GM12892 (cell line): ENCODE measurements at regions not wholly inside any gene's neighbourhood (a gene's known extent, or its start where the extent isn't known, plus 50 kb on each side); places are given as distances from the start of the nearest gene placed in this dataset.
"Not testable (repeated sequence)": the region's sequence is repeated elsewhere in the genome, so short reads cannot be mapped to it uniquely, and the experiment has no call there.

Source experiments
- DNase-seq: peaks from one replicate; pipeline ENCODE4 v3.0.0; 2011; ENCODE audit not compliant: insufficient read length
- FAIRE-seq: peaks from 2 replicates; lab custom pipeline; 2011; peaks lifted over from hg19 to GRCh38; lab: Jason Lieb, UNC
- POLR2A ChIP-seq: IDR thresholded peaks from 2 replicates; pipeline ENCODE4 v1.6.1; 2011; ENCODE audit warnings: low read depth, low read length, control low read depth
- POLR2AphosphoS5 ChIP-seq: IDR thresholded peaks from 2 replicates; pipeline ENCODE4 v1.6.1; 2011; ENCODE audit warnings: low read depth, low read length, control low read depth
- TAF1 ChIP-seq: IDR thresholded peaks from 2 replicates; pipeline ENCODE4 v1.6.1; 2011; ENCODE audit warnings: low read depth, mild to moderate bottlenecking, control low read depth, low read length, borderline replicate concordance

- FAIRE-seq = no peak
- no peak for DNase-seq
Measured at GRCh38 chr2:153299809-153300208, 178.8 kb downstream of the RPRM start.

GRCh38 chr2:153299217-153299616 is 179.3 kb downstream of the RPRM start:
- TF ChIP-seq POLR2AphosphoS5 (no peak), TAF1 (no peak), POLR2A (no peak)
- no peak for DNase-seq
- no peak for FAIRE-seq

More at GRCh38 chr2:153299809-153300208, 178.8 kb downstream of the RPRM start:
- TF ChIP-seq POLR2A (no peak), TAF1 (no peak), POLR2AphosphoS5 (no peak)

GRCh38 chr2:153294199-153294786 is 184.3 kb downstream of the RPRM start:
- FAIRE-seq = no peak
- DNase-seq = no peak
- TF ChIP-seq TAF1 (no peak), POLR2AphosphoS5 (no peak), POLR2A (no peak)

- no peak for TF ChIP-seq TAF1
- TF ChIP-seq POLR2AphosphoS5 = no peak
- no peak for DNase-seq
- no peak for FAIRE-seq
Measured at GRCh38 chr2:153291718-153292117, 186.8 kb downstream of the RPRM start.

GRCh38 chr2:153287109-153287801 is 191.3 kb downstream of the RPRM start:
- TF ChIP-seq POLR2AphosphoS5 (no peak), TAF1 (no peak), POLR2A (no peak)
- FAIRE-seq (no peak), DNase-seq (peak; percentile 5)

GRCh38 chr2:153268941-153269461 is 209.6 kb downstream of the RPRM start:
- TF ChIP-seq POLR2AphosphoS5 (no peak), TAF1 (no peak), POLR2A (no peak)
- no peak for DNase-seq
- FAIRE-seq = no peak

GRCh38 chr2:153256876-153257275 is 221.7 kb downstream of the RPRM start:
- not testable (repeated sequence) for DNase-seq, FAIRE-seq

- FAIRE-seq, DNase-seq: not testable (repeated sequence)
Measured at GRCh38 chr2:153246636-153247035, 231.9 kb downstream of the RPRM start.

- no peak for FAIRE-seq
- DNase-seq = no peak
- TF ChIP-seq POLR2AphosphoS5 (no peak), POLR2A (no peak), TAF1 (no peak)
Measured at GRCh38 chr2:153235516-153235915, 243.0 kb downstream of the RPRM start.

GRCh38 chr2:153232464-153232863 is 246.1 kb downstream of the RPRM start:
- no peak for TF ChIP-seq POLR2A
- no peak for TF ChIP-seq POLR2AphosphoS5
- no peak for TF ChIP-seq TAF1
- FAIRE-seq (no peak), DNase-seq (no peak)

- TF ChIP-seq POLR2AphosphoS5 (no peak), TAF1 (no peak), POLR2A (no peak)
- DNase-seq = no peak
- no peak for FAIRE-seq
Measured at GRCh38 chr2:153230977-153231376, 247.6 kb downstream of the RPRM start.

- FAIRE-seq = no peak
- TF ChIP-seq POLR2A (no peak), POLR2AphosphoS5 (no peak), TAF1 (no peak)
- no peak for DNase-seq
Measured at GRCh38 chr2:153228904-153229303, 249.7 kb downstream of the RPRM start.
